GM12892 (cell line): ENCODE measurements at regions not wholly inside any gene's neighbourhood (a gene's known extent, or its start where the extent isn't known, plus 50 kb on each side); places are given as distances from the start of the nearest gene placed in this dataset.

Source experiments
- POLR2A ChIP-seq: IDR thresholded peaks from 2 replicates; pipeline ENCODE4 v1.6.1; 2011; ENCODE audit warnings: low read depth, low read length, control low read depth
- POLR2AphosphoS5 ChIP-seq: IDR thresholded peaks from 2 replicates; pipeline ENCODE4 v1.6.1; 2011; ENCODE audit warnings: low read depth, low read length, control low read depth

DNA sequence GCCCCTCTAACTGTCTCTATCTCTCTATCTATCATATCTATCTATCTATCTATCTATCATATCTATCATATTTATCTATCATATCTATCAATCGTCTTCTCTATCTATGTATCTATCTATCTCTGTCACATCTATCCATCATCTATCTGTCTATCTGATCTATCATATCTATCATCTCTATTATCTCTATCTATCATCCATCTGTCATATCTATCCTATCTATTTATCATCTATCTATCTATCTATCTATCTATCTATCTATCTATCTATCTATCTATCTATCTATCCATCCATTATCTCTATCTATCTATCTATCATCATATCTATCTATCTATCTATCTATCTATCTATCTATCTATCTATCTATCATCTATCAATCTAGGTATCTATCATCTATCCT lies 638.0 kb downstream of the DHX35 start:
- TF ChIP-seq POLR2A (no peak), POLR2AphosphoS5 (no peak)
